SK-N-DZ (cell line): ENCODE measurements at regions not wholly inside any gene's neighbourhood (a gene's known extent, or its start where the extent isn't known, plus 50 kb on each side); places are given as distances from the start of the nearest gene placed in this dataset.
A peak's percentile ranks its signal among the peaks of the same experiment; 100 is the strongest.

ENCODE experiments used
- DNase-seq: peaks from one replicate; pipeline ENCODE4 v3.0.0-alpha.2; 2015; ENCODE audit warnings: low spot score

GRCh38 chr10:69715899-69716606 lies 85.7 kb upstream of the COL13A1 start:
- no peak for DNase-seq

DNA sequence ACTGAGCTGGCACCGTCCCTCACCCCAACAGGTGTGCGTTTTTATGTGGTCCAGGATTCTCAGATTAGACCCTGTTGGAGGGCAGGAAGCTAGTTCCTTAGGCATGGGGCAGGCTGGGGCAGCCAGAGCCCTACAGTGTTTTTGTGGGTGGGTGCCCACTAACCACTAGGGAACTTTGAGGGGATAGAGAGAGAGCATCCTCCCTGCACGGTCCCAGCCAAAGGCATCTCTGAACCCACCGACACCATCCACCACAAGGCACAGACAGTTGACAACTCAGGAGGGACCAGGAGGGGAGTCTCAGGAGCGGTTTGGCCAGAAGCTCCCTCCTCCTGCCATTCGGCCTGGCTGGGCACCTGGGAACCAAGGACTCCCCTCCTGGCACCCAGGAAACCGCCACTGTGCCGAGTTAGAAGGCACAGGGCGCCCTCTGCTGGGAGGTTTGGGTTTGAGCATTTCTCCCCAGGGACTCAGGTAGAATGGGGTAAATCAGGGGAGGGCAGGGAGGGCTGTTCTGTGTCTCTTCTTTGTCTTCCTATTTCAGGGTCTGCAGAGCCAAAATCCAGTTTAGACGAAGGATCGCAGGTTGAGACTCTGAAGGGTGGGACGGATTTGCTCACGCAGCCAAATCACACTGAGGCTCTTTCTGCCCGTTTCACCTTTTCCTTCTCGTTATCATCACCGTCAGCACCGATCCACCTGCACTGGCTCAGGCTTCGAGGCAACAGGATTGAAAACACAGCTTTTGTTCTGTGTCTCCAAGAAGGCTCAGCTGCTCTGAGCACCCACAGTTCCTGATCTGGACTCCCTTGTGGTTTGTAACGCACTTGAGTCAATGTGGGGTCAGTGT lies 84.8 kb upstream of the COL13A1 start:
- peak; percentile 49 for DNase-seq

DNA sequence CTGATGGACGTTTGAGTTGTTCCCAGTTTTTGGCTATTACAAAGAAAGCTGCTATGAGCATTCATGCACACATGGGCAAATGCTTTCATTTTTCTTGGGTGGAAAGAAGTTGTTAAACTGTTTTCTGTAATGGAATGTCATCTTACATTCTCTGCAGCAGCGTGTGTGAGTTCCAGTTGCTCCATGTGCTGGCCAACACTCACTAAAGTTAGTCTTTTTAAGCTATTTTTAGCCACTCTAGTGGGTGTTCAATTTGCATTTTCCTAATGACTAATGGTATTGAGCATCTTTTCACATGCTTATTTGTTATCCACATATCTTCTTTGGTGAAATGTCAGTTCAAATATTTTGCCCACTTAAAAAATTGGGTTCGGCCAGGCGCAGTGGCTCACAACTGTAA lies 82.8 kb upstream of the COL13A1 start:
- DNase-seq, result no peak

GRCh38 chr10:69721690-69722310 lies 79.9 kb upstream of the COL13A1 start:
- no peak for DNase-seq

DNA sequence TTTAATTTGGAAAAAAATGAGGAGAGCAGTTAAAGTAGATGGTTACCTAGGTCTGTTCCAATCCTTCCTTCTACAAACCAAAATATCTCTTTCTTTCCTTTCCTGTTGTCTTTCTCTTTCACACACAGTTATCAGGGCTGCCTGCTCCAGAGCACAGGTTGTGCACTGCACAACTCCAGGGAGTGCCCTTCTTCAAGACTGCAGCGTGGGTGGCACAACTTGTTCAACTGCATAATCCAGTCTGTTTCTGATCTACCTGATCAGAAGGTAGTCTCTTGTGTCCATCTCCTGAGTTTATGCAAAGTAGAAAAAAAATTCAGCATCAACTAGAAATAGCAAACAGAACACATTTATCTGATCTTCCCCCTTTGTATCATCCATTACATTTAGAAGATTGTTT lies 78.1 kb upstream of the COL13A1 start:
- DNase-seq, result no peak

GRCh38 chr10:69726850-69727249 lies 74.9 kb upstream of the COL13A1 start:
- DNase-seq, result no peak

DNA sequence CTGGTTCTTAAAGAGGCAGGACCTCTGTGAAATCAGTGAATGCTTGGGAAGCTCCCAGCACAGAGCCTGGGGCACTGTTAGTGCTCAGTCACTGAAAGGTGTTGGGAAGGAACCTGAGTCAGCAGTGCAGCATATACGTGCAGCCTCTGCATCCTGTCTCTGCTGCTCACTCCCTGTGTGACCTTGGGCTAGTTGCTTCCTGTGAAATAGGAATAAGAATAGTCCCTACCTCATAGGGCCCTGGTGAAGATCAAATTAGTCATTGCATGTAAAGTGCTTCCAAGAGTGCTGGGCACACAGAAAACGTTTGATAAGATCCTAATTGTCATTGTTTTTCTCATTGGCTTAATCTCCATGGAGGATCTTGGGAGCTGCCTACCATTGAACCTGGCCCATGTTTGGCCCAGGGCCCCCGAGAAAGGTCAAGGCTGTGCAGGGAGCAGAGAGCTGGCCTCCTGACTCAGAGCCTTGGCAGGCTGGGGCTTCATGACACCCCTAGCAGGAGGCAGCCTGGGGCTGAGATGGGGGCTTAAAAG lies 73.3 kb upstream of the COL13A1 start:
- peak; percentile 32 for DNase-seq

GRCh38 chr10:69729326-69730048 lies 72.2 kb upstream of the COL13A1 start:
- no peak for DNase-seq

GRCh38 chr10:69730251-69731156 lies 71.2 kb upstream of the COL13A1 start:
- DNase-seq, result no peak

- DNase-seq, result no peak
Measured at GRCh38 chr10:69731184-69731583, 70.5 kb upstream of the COL13A1 start.

DNA sequence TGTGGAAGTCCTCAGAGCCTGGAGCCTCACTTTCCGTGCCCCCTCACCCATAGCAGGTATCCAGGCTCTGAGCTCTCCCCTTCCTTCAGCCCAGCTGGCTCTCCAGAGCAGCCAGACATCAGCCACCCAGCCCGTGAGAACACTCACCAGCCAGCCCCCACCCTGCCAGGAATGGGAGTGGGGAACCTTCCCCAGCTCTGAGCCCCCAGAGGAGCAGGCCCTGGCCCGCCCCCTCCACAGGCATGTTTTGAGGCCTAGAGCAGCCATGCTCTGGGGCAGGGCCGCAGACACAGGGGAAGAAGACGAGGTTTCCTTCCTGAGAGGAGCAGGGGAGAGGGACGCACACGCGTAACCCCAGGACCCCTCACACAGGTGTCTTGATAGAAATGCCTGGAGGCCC lies 70.0 kb upstream of the COL13A1 start:
- DNase-seq, result no peak

DNA sequence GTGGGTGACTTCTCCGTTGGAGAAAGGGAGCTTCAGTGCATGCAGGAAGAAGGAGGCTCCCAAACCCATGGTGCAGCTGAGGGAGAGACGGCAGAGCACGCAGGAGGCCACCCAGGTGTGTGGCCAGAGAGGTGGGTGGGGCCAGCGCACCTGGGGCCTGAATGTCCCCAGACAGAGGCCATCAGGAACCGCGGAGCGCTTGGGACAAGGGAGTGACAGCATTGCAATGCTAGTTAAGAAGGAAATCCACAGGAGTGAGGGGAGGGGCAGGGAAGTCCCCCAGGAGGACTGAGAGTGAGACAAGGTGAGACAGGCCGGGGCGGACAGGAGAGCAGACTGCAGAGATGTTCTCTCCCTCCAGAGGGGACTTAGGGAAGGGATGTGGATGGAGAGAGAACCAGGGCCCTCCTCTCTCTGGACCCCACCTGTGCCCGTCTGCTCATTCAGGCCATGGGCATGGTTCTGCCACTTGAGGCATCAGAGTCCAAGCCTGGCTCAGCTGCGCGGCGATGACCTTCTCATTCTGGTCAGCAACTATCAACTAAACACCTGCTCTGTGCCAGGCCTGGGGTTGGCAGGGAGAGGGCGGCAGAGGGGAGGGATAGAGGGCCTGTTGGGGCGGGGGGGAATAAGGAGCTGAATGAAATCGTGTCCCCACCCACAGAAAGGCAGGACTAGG lies 69.4 kb upstream of the COL13A1 start:
- DNase-seq, result no peak

GRCh38 chr10:69732826-69733150 lies 68.9 kb upstream of the COL13A1 start:
- DNase-seq, result no peak

DNA sequence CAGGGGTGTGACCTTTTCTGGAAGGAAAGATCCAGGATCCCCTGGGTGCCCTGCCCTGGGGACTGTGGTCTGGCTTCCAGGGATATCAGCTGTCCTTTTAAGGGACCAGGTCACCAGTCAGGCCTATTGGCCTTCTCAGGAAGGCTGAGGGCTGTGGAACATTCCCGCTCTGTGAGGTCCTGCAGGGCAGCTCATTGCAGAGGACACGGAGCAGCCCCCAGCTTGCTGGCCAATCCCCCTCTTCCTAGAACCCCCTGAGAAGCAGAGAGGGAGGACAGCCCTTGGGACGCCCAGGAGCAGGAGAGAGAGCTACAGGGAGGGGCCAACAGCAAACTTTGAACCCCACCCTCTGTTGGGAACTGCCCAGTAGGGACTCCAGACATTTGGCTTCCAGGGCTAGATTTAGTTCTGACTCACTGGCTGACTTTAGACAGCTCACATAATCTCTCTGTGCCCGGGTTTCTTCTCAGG lies 67.9 kb upstream of the COL13A1 start:
- DNase-seq, result no peak

- DNase-seq, result no peak
Measured at GRCh38 chr10:69734416-69734796, 67.3 kb upstream of the COL13A1 start.

DNA sequence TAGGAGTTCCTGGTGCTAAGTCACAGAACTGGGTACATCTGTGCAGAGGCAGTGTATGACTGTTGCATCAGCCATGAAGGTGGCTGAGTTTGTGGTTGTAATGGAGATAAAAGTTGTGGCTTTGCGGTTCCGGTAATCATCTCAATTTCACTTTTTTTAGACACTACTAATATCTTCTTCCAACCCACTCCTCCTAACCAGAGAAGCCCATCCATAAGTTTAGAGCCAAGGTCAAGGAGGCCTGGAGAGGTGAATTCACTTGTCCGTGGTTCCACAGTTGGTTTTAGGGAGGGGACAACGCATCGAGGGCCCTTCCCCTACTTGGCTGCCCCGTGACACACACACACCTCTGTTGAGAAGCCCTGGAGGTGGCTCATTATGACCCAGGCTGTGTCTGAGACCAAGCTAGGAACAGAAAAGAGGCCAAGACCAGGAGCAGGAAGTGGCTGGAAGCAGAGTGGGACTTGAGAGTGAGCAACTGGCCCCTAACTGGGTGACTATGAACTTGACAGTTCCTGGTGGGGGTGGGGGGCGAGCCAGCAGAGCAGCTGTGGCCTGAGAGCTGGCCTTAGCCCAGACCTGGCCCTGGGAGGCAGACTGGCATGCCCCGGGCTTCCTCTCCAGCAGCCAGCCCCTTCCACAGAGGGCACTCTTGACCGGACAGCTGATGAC lies 66.8 kb upstream of the COL13A1 start:
- DNase-seq, result no peak

DNA sequence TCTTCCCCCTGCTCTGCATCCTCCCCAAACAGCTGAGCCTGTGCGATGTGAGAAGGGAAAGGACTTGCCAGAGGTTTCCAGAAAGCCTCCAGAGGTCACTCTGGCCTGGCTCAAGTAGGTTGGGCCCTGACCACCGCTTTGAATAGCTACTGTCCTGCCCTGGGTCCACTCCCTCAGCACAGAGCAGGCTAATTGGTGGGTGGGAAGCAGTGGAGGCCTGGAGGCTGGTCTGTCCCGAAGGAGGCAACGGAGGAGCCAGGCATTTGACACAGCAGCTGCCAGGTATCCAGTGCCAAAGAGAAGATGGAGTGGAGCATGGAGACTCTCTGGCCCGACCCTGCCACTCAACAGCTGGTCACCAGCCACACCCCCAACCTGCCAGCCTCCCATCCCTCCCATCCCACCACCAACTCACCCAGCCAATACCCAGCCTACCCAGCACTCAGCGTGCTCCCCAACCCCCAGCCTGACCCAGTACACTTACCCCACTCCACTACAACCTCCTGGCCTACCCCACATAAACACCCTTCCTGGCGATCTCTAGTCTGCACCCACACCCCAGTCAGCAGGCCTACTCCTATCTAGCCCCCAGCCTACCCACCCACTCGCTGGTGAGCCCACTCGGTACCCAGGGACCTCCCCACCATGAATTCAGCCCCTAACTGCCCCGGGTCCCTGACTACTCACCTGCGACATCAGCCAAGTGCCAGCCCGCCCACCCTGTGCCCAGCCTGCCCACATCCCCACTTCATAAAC lies 64.6 kb upstream of the COL13A1 start:
- no peak for DNase-seq

GRCh38 chr10:69738071-69738470 lies 63.6 kb upstream of the COL13A1 start:
- no peak for DNase-seq
